ENCODE measurements at regions not wholly inside any gene's neighbourhood (a gene's known extent, or its start where the extent isn't known, plus 50 kb on each side); places are given as distances from the start of the nearest gene placed in this dataset.
"Not testable (repeated sequence)": the region's sequence is repeated elsewhere in the genome, so short reads cannot be mapped to it uniquely, and the experiment has no call there.

- DNase-seq, result no peak
Observed at GRCh38 chr17:31746884-31747495, 112.1 kb downstream of the COPRS start.

DNA sequence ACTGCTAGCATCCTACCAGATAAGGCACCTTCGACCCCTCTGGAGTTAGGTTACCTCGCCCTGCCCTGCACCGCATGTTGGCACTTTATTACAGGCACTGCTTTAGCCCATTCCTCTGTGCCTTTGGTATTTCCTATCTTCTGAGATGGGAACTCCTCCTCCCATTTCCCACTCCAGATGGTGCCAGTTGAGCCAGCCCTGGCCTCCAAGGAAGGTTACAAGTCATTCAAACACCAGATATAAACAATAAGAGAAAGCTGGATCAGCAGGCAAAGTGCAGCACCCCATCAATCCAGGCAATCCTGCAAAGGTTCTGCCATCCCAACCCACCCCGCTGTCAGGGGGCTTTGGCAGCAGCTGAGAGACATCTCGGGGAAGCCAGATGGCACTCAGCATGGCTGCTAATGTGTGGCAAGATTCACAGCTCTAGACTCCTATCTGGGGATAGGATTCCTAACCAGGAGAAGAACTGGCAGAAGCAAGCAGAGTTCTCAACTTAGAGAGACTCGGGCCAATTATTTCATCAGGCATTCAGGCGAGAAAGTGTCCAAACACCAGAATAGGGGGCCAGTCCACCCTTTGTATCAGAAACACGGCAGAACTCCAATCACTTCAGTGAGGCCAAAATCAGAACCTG lies 113.0 kb downstream of the COPRS start:
- no peak for DNase-seq

GRCh38 chr17:31744511-31744951 lies 114.5 kb downstream of the COPRS start:
- DNase-seq, result no peak

GRCh38 chr17:31743797-31744196 lies 115.2 kb downstream of the COPRS start:
- no peak for DNase-seq

DNA sequence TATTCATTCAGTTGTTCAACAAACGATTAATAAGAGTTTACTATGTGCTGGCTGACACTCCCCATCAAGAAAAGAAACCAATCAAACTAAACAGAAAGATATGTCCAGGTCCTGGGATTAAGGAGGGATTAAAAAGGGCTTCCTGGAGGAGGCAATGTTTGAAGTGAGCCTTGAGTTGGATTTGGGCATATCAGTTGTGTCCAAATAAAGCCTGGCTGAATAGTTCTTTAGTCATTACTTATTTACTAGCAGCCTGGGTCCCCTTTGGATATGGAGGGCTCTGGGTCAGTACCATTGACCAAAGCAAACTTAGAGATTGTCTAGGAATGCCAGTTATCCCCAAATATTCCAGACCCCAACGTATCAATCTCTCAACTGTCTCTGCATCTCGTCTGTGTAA lies 117.7 kb downstream of the COPRS start:
- DNase-seq, result no peak

DNA sequence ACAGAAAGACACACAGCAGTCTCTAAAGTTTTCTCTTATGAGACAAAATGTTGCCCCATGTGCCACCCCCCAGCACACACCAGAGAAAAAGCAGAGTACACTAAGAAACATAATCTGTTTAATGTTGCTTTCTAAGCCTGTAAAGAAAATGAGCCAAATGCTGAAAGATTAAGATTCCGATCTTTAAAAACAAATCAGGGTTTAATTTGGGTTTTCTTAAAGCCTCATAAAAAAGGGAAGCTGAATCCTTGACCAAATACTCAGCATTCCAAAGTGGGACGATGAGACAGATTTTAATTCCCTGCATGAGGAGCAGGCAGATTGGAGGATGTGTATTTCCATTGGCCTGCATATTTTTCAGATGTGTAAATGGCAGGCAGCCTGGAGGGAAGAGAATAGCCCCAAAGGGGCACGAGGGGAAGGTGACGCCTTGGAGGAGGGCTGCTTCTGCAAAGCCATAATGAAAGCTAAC lies 118.4 kb downstream of the COPRS start:
- DNase-seq, result no peak

- DNase-seq, result no peak
Observed at GRCh38 chr17:31738996-31739699, 119.9 kb downstream of the COPRS start.

DNA sequence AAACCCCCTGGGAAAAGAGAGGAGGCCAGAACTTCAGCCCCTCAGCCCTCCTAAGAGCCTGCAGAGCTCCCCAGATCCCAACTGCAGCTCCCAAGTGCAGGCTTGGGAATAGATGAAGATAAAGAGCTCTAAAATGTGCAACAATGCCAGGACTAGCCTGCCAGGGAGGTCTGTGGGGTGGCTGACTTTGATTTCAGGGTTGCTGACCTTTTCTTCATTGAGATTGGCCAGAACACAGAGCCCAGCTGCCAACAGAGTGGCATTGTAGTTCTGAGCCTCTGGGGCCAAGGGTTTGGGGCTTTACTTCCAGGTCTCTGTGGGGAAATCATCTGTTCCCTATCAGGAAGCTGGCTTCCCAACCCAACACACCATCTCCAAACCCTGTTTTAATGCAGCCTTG lies 120.6 kb downstream of the COPRS start:
- no peak for DNase-seq

- DNase-seq, result no peak
Observed at GRCh38 chr17:31738067-31738466, 121.0 kb downstream of the COPRS start.

DNA sequence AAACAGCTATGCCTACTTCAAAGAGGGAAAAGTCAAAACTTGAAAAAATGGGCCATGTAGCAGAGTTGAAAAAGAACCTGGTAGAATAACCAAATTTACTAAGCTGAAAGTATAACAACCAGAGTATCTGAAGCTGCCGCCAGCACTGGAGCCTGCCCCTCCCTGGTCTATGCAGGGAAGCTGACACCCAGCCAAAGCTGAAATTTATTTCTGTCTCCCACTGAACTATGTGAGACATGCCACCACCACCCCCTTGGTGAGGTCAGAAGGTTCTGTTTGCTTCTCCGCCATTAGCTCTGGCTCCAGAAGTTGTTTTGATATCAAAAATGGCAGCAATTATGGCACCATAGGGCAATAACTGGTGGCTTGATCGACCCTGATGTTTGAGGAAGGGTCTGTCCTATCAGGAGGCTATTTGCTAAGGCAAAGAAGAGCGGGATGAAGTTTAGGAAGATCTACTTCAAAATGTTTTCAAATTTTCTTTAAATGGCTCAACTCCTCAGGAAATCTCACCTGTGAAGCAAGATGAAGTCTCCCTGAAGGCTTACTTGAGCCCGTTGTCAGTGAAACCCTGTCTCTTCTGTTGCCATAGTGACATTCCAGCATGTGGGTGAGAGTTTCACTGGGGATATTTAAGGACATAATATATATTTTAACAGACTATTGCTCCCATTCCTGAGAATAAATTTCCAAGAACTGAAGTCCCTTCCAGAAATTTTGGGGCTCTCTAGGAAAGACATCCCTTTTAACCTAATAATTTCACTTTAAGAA lies 122.0 kb downstream of the COPRS start:
- DNase-seq, result no peak

DNA sequence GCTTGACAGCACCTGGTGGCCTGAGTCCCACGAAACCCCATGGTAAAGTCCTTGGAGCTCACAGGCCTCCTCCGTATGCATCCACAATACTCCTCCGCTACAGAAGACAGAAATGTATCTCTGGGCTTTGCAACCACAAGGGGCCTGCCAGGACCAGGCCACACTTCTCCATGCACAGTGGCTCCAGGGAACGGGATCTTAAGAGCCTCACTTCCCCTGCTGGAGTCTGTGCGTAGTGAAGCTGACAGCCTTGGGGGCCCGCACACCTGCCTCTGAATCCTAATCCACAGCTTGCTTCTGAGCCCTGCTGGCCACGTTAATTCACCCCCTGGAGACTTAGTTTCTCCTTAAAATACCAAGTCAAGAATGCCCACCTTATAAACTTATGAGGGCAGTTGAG lies 125.7 kb downstream of the COPRS start:
- DNase-seq, result no peak

- DNase-seq, result not testable (repeated sequence)
Observed at GRCh38 chr17:31731585-31732154, 127.4 kb downstream of the COPRS start.

GRCh38 chr17:31731118-31731517 lies 127.9 kb downstream of the COPRS start:
- DNase-seq, result no peak

DNA sequence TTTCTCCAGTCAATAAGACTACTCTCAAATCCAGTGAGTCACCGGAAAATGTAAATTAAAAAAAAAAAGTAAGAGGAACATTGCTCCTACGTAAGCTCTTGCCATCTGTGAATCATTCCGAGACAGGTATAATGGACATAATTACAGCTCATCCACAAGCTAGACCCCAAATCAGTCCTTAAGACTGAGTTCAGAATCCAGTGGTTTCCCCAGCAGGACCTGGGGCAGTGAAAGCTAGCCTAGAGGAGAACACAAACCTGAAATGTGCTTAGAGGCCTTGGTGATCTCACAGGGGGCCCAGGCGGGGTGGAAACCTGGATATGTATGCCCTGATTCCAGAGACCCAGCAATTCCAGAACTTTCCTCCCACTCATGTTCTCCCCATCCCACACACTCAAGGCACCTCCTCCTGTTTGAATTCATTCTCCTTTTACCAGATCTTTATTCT lies 132.0 kb downstream of the COPRS start:
- DNase-seq, result no peak

GRCh38 chr17:31724619-31725018 lies 134.4 kb downstream of the COPRS start:
- no peak for DNase-seq

DNA sequence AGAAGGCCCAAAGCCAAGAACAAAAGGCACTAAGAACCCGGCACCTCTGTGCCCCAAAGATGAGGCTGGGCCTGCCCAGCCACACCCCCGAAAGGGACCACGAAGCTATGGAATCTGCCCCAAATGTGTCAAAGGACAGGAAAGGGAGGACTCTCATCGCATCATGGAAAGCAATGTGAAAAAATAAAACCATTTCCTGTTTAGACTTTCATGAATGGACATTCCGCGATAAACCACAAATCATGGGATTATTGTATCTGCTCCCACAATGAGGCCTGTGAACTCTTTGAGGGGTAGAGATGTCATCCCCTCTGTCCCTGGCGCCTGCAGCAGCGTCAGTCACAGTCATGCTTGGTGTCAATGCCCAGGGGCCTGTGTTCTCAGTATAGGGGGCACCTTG lies 135.0 kb downstream of the COPRS start:
- no peak for DNase-seq

- DNase-seq, result no peak
Observed at GRCh38 chr17:31722251-31723056, 136.6 kb downstream of the COPRS start.

DNA sequence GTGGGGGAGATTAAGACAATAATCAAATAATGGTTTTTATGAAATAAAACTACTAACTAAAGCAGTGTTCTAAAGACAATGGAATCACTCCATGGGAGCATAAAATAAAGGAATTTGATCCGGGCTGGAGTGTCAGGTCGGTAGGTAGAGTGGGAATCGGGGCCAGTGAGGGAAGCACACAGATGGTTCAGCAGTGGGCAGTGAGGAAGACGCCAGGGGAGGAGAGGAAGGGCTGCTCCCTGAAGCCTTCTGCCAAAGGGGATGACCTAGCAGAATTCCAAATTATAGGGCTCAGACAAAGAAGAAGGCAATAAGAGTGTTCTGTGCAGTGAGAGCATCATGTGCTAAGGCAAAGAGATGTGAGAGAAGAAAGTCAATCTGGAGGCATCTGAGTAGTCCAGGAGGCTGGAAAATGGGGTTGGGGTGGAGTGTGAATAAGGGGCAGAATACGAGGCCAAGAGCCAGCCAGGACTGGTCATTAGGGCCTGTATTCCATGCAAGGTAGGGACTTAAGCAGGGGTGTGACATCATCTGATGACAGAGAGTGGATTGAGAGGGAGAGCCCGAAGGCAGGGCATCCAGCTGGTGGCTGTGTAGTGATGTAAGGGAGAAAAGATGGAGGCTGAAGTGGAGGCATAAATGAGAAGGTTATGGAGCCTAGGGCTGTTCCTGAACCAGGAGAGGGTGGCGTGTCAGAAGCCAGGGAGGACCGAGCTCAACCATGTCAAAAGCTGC lies 137.6 kb downstream of the COPRS start:
- no peak for DNase-seq

- DNase-seq, result peak; percentile 24
Observed at GRCh38 chr17:31717251-31717650, 141.8 kb downstream of the COPRS start.

DNA sequence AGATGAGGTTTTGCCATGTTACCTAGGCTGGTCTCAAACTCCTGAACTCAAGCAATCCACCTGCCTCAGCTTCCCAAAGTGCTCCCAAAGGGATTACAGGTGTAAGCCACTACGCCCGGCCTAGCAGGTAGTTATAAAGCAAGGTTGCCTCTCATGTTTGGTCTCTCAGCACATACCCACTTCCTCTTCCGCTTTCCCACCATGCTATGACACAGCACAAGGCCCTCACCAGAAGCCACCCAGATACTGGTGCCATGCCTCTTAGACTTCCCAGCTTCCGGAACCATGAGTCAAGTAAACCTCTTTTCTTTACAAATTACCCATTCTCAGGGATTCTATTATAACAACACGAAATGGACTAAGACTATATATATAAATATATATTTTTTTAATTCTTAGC lies 143.6 kb downstream of the COPRS start:
- DNase-seq, result peak; percentile 34

DNA sequence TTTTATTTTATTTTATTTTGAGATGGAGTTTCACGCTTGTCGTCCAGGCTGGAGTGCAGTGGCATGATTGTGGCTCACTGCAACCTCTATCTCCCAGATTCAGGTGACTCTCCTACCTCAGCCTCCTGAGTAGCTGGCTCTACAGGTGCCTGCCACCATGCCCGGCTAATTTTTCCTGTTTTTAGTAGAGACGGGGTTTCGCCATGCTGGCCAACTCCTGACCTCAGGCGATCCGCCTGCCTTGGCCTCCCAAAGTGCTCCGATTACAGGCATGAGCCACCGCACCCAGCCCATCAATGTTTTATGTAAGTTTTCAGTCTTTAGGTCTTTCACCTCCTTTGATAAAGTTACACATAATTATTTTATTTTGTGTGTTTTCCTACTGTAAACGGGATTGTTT lies 154.6 kb downstream of the COPRS start:
- DNase-seq, result no peak

Data from CD4-positive, alpha-beta T cell treated with Interferon gamma for 1 hour (primary cell).